H1 (cell line): ENCODE measurements at regions not wholly inside any gene's neighbourhood (a gene's known extent, or its start where the extent isn't known, plus 50 kb on each side); places are given as distances from the start of the nearest gene placed in this dataset.
"Not testable (repeated sequence)": the region's sequence is repeated elsewhere in the genome, so short reads cannot be mapped to it uniquely, and the experiment has no call there.

ENCODE experiments used
- CTCF ChIA-PET: fragments of 300-600 bp; sonication (Branson Sonifier 250); formaldehyde crosslinking; loops from one replicate; lab custom pipeline; 2021; ENCODE audit not compliant: partially characterized antibody; lab: Charles Lee
- POLR2A ChIA-PET: fragments of 300-600 bp; sonication (Branson Sonifier 250); formaldehyde crosslinking; loops from one replicate; lab custom pipeline; 2021; ENCODE audit warnings: inconsistent platforms; ENCODE audit not compliant: partially characterized antibody; lab: Charles Lee
- DNase-seq, 2 experiments: peaks; one replicate each; pipeline versions ENCODE4 v3.0.0 to v3.0.0-alpha.2; 2010 to 2022; ENCODE audit warnings: low spot score in 2 of 2, low read depth in 1 of 2, mixed read lengths in 1 of 2
- FAIRE-seq: peaks from 2 replicates; lab custom pipeline; 2011; peaks lifted over from hg19 to GRCh38; lab: Jason Lieb, UNC
- H2AFZ ChIP-seq: 2 replicates; pipeline ENCODE4 v1.8.1; 2012; ENCODE audit warnings: low read length, inconsistent platforms
- H2AK5ac ChIP-seq: 2 replicates; pipeline ENCODE4 v1.6.1; 2013; ENCODE audit warnings: low read depth, low read length
- H2BK120ac ChIP-seq: replicated peaks from 2 replicates; pipeline ENCODE3; 2013; ENCODE audit warnings: low read depth, low read length, inconsistent platforms
- H2BK12ac ChIP-seq: 2 replicates; pipeline ENCODE4 v1.6.1; 2013; ENCODE audit warnings: low read depth, low read length
- H2BK15ac ChIP-seq: 2 replicates; pipeline ENCODE4 v1.6.1; 2013; ENCODE audit warnings: low read length
- H2BK20ac ChIP-seq: 2 replicates; pipeline ENCODE4 v1.6.1; 2013; ENCODE audit warnings: low read length
- H2BK5ac ChIP-seq: 2 replicates; pipeline ENCODE4 v1.6.1; 2013; ENCODE audit warnings: low read depth, low read length
- H3K14ac ChIP-seq: 2 replicates; pipeline ENCODE4 v1.6.1; 2013; ENCODE audit warnings: inconsistent platforms; ENCODE audit not compliant: insufficient read length
- H3K18ac ChIP-seq: 2 replicates; pipeline ENCODE4 v1.6.1; 2013; ENCODE audit warnings: low read length; ENCODE audit errors: extremely low read depth
- H3K23ac ChIP-seq: 2 replicates; pipeline ENCODE4 v1.6.1; 2013; ENCODE audit warnings: inconsistent platforms; ENCODE audit not compliant: insufficient read length
- H3K23me2 ChIP-seq: 2 replicates; pipeline ENCODE4 v1.6.1; 2013; ENCODE audit warnings: low read depth, low read length
- H3K27ac ChIP-seq: 2 replicates; pipeline ENCODE4 v1.6.1; 2011; ENCODE audit warnings: low read depth, low read length, inconsistent platforms
- H3K27me3 ChIP-seq, 4 experiments: replicated peaks in 1 of 4; 1 replicate in 1 of 4; 2 replicates in 3 of 4; pipeline versions ENCODE4 v1.6.1 to v1.8.1; 2011 to 2013; ENCODE audit warnings: low read length in 3 of 4, mild to moderate bottlenecking in 3 of 4, inconsistent platforms in 2 of 4, mixed read lengths in 2 of 4, moderate library complexity in 1 of 4; ENCODE audit not compliant: control insufficient read depth in 3 of 4, insufficient read depth in 3 of 4; ENCODE audit errors: extremely low read depth in 1 of 4
- H3K36me3 ChIP-seq, 4 experiments: 2 replicates each; pipeline versions ENCODE4 v1.6.1 to v1.8.1; 2011 to 2013; ENCODE audit warnings: mild to moderate bottlenecking in 4 of 4, low read length in 3 of 4, moderate library complexity in 2 of 4, control low read depth in 1 of 4, inconsistent platforms in 1 of 4; ENCODE audit not compliant: insufficient read depth in 4 of 4, control insufficient read depth in 2 of 4
- H3K4ac ChIP-seq: replicated peaks from 2 replicates; pipeline ENCODE3; 2013; ENCODE audit warnings: low read length, low read depth, mixed read lengths, inconsistent platforms; ENCODE audit not compliant: insufficient read length
- H3K4me1 ChIP-seq, 4 experiments: replicated peaks in 1 of 4; 1 replicate in 1 of 4; 2 replicates in 3 of 4; pipeline versions ENCODE4 v1.6.1 to v1.8.1; 2011 to 2013; ENCODE audit warnings: low read length in 3 of 4, inconsistent platforms in 2 of 4, mixed read lengths in 1 of 4; ENCODE audit not compliant: insufficient read depth in 4 of 4, control insufficient read depth in 3 of 4
- H3K4me2 ChIP-seq, 2 experiments: 2 replicates each; pipeline versions ENCODE4 v1.6.1 to v1.8.1; 2011 to 2013; ENCODE audit warnings: low read depth in 2 of 2, low read length in 2 of 2, control low read depth in 1 of 2, inconsistent platforms in 1 of 2, mild to moderate bottlenecking in 1 of 2; ENCODE audit not compliant: insufficient read depth in 1 of 2
- H3K4me3 ChIP-seq, 4 experiments: fragments of 200-600, 300-600 bp in 1 of 4; sonication (generic), shearing (Covaris generic), sonication (Bioruptor Twin) in 1 of 4; 2 replicates each; pipeline versions ENCODE4 v1.5.1 to v1.8.1; 2011 to 2016; ENCODE audit warnings: low read length in 4 of 4, low read depth in 3 of 4, control low read depth in 2 of 4, inconsistent platforms in 2 of 4, mild to moderate bottlenecking in 2 of 4, mixed read lengths in 1 of 4, moderate library complexity in 1 of 4; ENCODE audit not compliant: insufficient read depth in 2 of 4; ENCODE audit errors: extremely low read depth in 1 of 4
- H3K56ac ChIP-seq: replicated peaks from 2 replicates; pipeline ENCODE3; 2013; ENCODE audit warnings: low read depth, mild to moderate bottlenecking, mixed read lengths, low read length, inconsistent platforms; ENCODE audit not compliant: insufficient read length
- H3K79me1 ChIP-seq: 2 replicates; pipeline ENCODE4 v1.6.1; 2013; ENCODE audit warnings: low read depth, low read length, control low read depth
- H3K79me2 ChIP-seq, 2 experiments: 2 replicates each; pipeline versions ENCODE4 v1.6.1 to v1.8.1; 2012 to 2013; ENCODE audit warnings: low read length in 2 of 2, mild to moderate bottlenecking in 2 of 2, inconsistent platforms in 1 of 2; ENCODE audit not compliant: insufficient read depth in 2 of 2, control insufficient read depth in 1 of 2
- H3K9ac ChIP-seq, 4 experiments: replicated peaks in 1 of 4; 1 replicate in 1 of 4; 2 replicates in 3 of 4; pipeline versions ENCODE4 v1.6.1 to v1.8.1; 2011 to 2013; ENCODE audit warnings: low read depth in 3 of 4, low read length in 3 of 4, control low read depth in 2 of 4, mild to moderate bottlenecking in 2 of 4, moderate library complexity in 2 of 4, inconsistent platforms in 1 of 4; ENCODE audit errors: extremely low read depth in 1 of 4
- H3K9me3 ChIP-seq, 2 experiments: 2 replicates each; pipeline versions ENCODE4 v1.6.1 to v1.8.1; 2012 to 2013; ENCODE audit warnings: mild to moderate bottlenecking in 2 of 2, moderate library complexity in 2 of 2, control low read depth in 1 of 2, inconsistent platforms in 1 of 2, low read depth in 1 of 2, low read length in 1 of 2, mixed read lengths in 1 of 2; ENCODE audit not compliant: insufficient read depth in 2 of 2
- H4K20me1 ChIP-seq, 2 experiments: replicated peaks in 1 of 2; 2 replicates each; pipeline versions ENCODE3 to v1.8.1; 2011 to 2013; ENCODE audit warnings: inconsistent platforms in 2 of 2, low read length in 2 of 2, mild to moderate bottlenecking in 1 of 2; ENCODE audit not compliant: insufficient read depth in 2 of 2, control insufficient read depth in 1 of 2
- H4K5ac ChIP-seq: 2 replicates; pipeline ENCODE4 v1.6.1; 2013; ENCODE audit warnings: low read length, low read depth, mixed read lengths, inconsistent platforms; ENCODE audit not compliant: insufficient read length
- H4K8ac ChIP-seq: 2 replicates; pipeline ENCODE4 v1.8.0; 2013; ENCODE audit warnings: mild to moderate bottlenecking, moderate library complexity, low read length, inconsistent platforms; ENCODE audit not compliant: insufficient read depth; ENCODE audit errors: extremely low read depth
- H4K91ac ChIP-seq: replicated peaks from 2 replicates; pipeline ENCODE3; 2013; ENCODE audit warnings: low read length, mixed read lengths, inconsistent platforms; ENCODE audit not compliant: insufficient read length
- WGBS, 2 experiments: shearing (Covaris generic) in 1 of 2; methylation state at CpG; one replicate each; pipeline versions ENCODE4 v1.1.6 to v1.1.7; 2013 to 2015; ENCODE audit warnings: low lambda C conversion rate in 2 of 2, mixed read lengths in 2 of 2, inconsistent platforms in 1 of 2, low coverage in 1 of 2, missing lambda C conversion rate in 1 of 2; ENCODE audit not compliant: insufficient replicate concordance in 2 of 2, insufficient coverage in 1 of 2, insufficient read length in 1 of 2; ENCODE audit errors: extremely low coverage in 1 of 2, missing lambda C conversion rate in 1 of 2; 5-methylcytosine and 5-hydroxymethylcytosine counted together

- CTCF ChIA-PET, H2BK15ac ChIP-seq, H3K79me2 ChIP-seq, H3K4me1 ChIP-seq, H3K4ac ChIP-seq, H2BK5ac ChIP-seq, H3K36me3 ChIP-seq, DNase-seq, H3K18ac ChIP-seq, H4K20me1 ChIP-seq, H3K56ac ChIP-seq, H2BK120ac ChIP-seq, H3K23ac ChIP-seq, H2AFZ ChIP-seq, H2BK20ac ChIP-seq, H3K4me3 ChIP-seq, H2AK5ac ChIP-seq, H3K4me2 ChIP-seq, H4K8ac ChIP-seq, FAIRE-seq, H3K27me3 ChIP-seq, H3K14ac ChIP-seq, H3K27ac ChIP-seq, H3K79me1 ChIP-seq, POLR2A ChIA-PET, H3K9ac ChIP-seq, H3K23me2 ChIP-seq, H2BK12ac ChIP-seq, H3K9me3 ChIP-seq, H4K5ac ChIP-seq, H4K91ac ChIP-seq: not testable (repeated sequence)
- 90% methylated on average over 4 of the region's 4 CpGs; no CpG with 5 or more reads in 1 of the 2 experiments for WGBS, 2 experiments
These were observed 604.1 kb upstream of the GRID2 start for GRCh38 chr4:91699691-91700090.
